Mesenchymal stem cell (in vitro differentiated cells and primary cell): ENCODE measurements at regions not wholly inside any gene's neighbourhood (a gene's known extent, or its start where the extent isn't known, plus 50 kb on each side); places are given as distances from the start of the nearest gene placed in this dataset.
A peak's percentile ranks its signal among the peaks of the same experiment; 100 is the strongest.

Experiments
- DNase-seq: peaks from one replicate; pipeline ENCODE4 v3.0.0-alpha.2; 2013
- H2AFZ ChIP-seq: one replicate; pipeline ENCODE4 v1.6.1; 2013; ENCODE audit warnings: low read depth, mild to moderate bottlenecking, control low read depth, inconsistent platforms, low read length, moderate library complexity
- H2AK5ac ChIP-seq: 2 replicates; pipeline ENCODE4 v1.6.1; 2013; ENCODE audit warnings: low read length, moderate library complexity, mild to moderate bottlenecking, inconsistent platforms; ENCODE audit not compliant: severe bottlenecking
- H2BK120ac ChIP-seq: one replicate; pipeline ENCODE4 v1.6.1; 2013; ENCODE audit warnings: low read depth, mild to moderate bottlenecking, inconsistent platforms, low read length, moderate library complexity
- H2BK12ac ChIP-seq, 2 experiments: one replicate each; pipeline ENCODE4 v1.6.1; 2013; ENCODE audit warnings: inconsistent platforms in 2 of 2, low read length in 2 of 2, mild to moderate bottlenecking in 2 of 2, moderate library complexity in 2 of 2, control low read depth in 1 of 2
- H2BK15ac ChIP-seq: one replicate; pipeline ENCODE4 v1.6.1; 2013; ENCODE audit warnings: mild to moderate bottlenecking, low read depth, inconsistent platforms; ENCODE audit not compliant: poor library complexity, severe bottlenecking
- H2BK5ac ChIP-seq: 2 replicates; pipeline ENCODE4 v1.6.1; 2013; ENCODE audit warnings: low read depth, mild to moderate bottlenecking, low read length, control low read depth, inconsistent platforms; ENCODE audit not compliant: poor library complexity, severe bottlenecking
- H3K14ac ChIP-seq, 2 experiments: one replicate each; pipeline ENCODE4 v1.6.1; 2013; ENCODE audit warnings: inconsistent platforms in 2 of 2, low read length in 2 of 2, control low read depth in 1 of 2, mild to moderate bottlenecking in 1 of 2, moderate library complexity in 1 of 2
- H3K18ac ChIP-seq, 2 experiments: one replicate each; pipeline ENCODE4 v1.6.1; 2013; ENCODE audit warnings: inconsistent platforms in 2 of 2, low read length in 2 of 2, control low read depth in 1 of 2, low read depth in 1 of 2, mild to moderate bottlenecking in 1 of 2
- H3K23ac ChIP-seq, 2 experiments: one replicate each; pipeline ENCODE4 v1.6.1; 2013; ENCODE audit warnings: inconsistent platforms in 2 of 2, low read length in 2 of 2, mild to moderate bottlenecking in 2 of 2, moderate library complexity in 2 of 2, control low read depth in 1 of 2
- H3K27ac ChIP-seq: 2 replicates; pipeline ENCODE4 v1.5.1; 2013; ENCODE audit warnings: mild to moderate bottlenecking, moderate library complexity, low read length, control low read depth, inconsistent platforms; ENCODE audit not compliant: poor library complexity, severe bottlenecking
- H3K27me3 ChIP-seq, 2 experiments: 2 replicates each; pipeline versions ENCODE4 v1.6.1 to v1.7.0; 2013; ENCODE audit warnings: low read length in 2 of 2, mild to moderate bottlenecking in 2 of 2, moderate library complexity in 2 of 2, control low read depth in 1 of 2, inconsistent platforms in 1 of 2; ENCODE audit not compliant: control insufficient read depth in 1 of 2, insufficient read depth in 1 of 2
- H3K36me3 ChIP-seq, 2 experiments: 2 replicates each; pipeline versions ENCODE4 v1.6.1 to v1.7.0; 2013; ENCODE audit warnings: low read length in 2 of 2, control low read depth in 1 of 2, inconsistent platforms in 1 of 2, low read depth in 1 of 2, mild to moderate bottlenecking in 1 of 2; ENCODE audit not compliant: insufficient read depth in 2 of 2, control insufficient read depth in 1 of 2
- H3K4ac ChIP-seq, 2 experiments: one replicate each; pipeline ENCODE4 v1.6.1; 2013; ENCODE audit warnings: inconsistent platforms in 2 of 2, low read length in 2 of 2, mild to moderate bottlenecking in 2 of 2, moderate library complexity in 2 of 2, control low read depth in 1 of 2, low read depth in 1 of 2
- H3K4me1 ChIP-seq: 2 replicates; pipeline ENCODE4 v1.6.1; 2013; ENCODE audit warnings: low read depth, low read length, control low read depth; ENCODE audit not compliant: control insufficient read depth, insufficient read depth
- H3K4me2 ChIP-seq: 2 replicates; pipeline ENCODE4 v1.6.1; 2013; ENCODE audit warnings: low read length, mild to moderate bottlenecking, inconsistent platforms; ENCODE audit not compliant: poor library complexity, severe bottlenecking
- H3K4me3 ChIP-seq, 2 experiments: 2 replicates each; pipeline versions ENCODE4 v1.5.1 to v1.7.0; 2013; ENCODE audit warnings: low read length in 2 of 2, mild to moderate bottlenecking in 2 of 2, control low read depth in 1 of 2, low read depth in 1 of 2; ENCODE audit not compliant: insufficient read depth in 1 of 2
- H3K79me1 ChIP-seq: replicated peaks from 2 replicates; pipeline ENCODE4 v1.6.1; 2013; ENCODE audit warnings: mild to moderate bottlenecking, control low read depth, low read length, inconsistent platforms; ENCODE audit not compliant: poor library complexity, severe bottlenecking
- H3K9ac ChIP-seq: 2 replicates; pipeline ENCODE4 v1.7.0; 2013; ENCODE audit warnings: mild to moderate bottlenecking, low read length, moderate library complexity
- H3K9me3 ChIP-seq: 2 replicates; pipeline ENCODE4 v1.7.0; 2013; ENCODE audit warnings: mild to moderate bottlenecking, low read length; ENCODE audit not compliant: control insufficient read depth
- H4K8ac ChIP-seq: one replicate; pipeline ENCODE4 v1.6.1; 2013; ENCODE audit warnings: inconsistent platforms, mild to moderate bottlenecking, low read length, moderate library complexity
- H4K91ac ChIP-seq: one replicate; pipeline ENCODE4 v1.6.1; 2013; ENCODE audit warnings: mild to moderate bottlenecking, low read length, inconsistent platforms
- whole genome bisulfite sequencing: methylation state at CpG from one replicate; pipeline ENCODE4 v1.1.7; 2013; ENCODE audit warnings: mixed read lengths; 5-methylcytosine and 5-hydroxymethylcytosine counted together

DNA sequence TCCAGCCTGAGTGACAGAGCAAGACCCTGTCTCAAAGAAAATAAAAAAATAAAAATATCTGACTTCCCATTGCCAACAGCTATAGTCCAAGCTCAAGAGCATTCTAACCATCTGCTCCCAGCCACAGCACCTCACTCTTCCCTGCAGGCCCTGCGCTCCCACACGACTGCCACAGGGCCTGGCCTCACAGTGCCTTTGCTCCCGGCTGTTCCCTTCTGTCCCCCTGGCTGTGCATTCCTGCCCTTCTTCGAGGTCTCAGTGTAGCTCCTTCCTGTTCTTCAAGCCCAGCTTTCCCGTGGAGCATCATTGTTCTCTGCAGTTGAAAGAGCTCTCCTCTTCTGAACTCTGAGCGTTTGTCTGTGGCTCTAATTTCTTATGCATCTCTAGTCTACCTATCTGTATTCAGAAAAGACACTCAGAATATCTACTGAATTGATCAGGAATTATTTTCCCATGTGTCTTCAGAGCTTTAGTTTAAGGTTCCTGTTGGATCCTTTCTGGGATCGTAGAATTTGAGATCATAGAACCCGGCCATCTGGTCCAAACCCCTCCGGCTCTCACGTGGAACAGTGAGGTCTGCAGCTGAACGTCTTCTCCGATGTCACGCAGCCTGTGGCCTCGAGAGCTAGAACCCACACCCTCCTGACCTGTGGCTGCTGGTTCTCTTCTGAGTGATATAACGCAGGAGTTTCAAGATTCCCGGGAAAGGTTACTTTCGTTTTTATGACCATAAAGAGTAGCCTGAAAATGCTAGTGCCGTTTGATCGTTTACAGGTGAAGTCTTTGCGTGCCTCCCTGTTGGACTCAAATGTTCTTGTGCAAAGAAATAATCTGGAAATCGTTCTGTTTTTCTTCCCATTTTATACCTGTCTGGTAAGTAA is 54.4 kb downstream of the DOP1B start:
- Histone ChIP-seq H2BK5ac (peak overlapping the region; percentile 26), H3K4me3 (peak overlapping the region in 1 of 2 experiments; percentile 8), H3K9ac (peak overlapping the region; percentile 77), H3K27ac (peak overlapping the region; percentile 96), H4K8ac (no peak overlapping the region), H3K4me1 (peaks cover 32% of the 10 kb centered on the region), H3K79me1 (no peaks in the 10 kb centered on the region), H3K18ac (no peak overlapping the region), H2BK15ac (no peak overlapping the region), H4K91ac (no peak overlapping the region), H3K36me3 (peaks cover 4 to 20% of the 10 kb centered on the region in 2 experiments), H3K4ac (no peak overlapping the region), H2BK120ac (no peak overlapping the region), H3K14ac (no peak overlapping the region), H3K23ac (no peak overlapping the region), H3K27me3 (no peaks in the 10 kb centered on the region), H2BK12ac (no peak overlapping the region), H3K4me2 (no peak overlapping the region), H3K9me3 (no peaks in the 10 kb centered on the region), H2AFZ (no peak overlapping the region), H2AK5ac (peak overlapping the region; percentile 76)
- DNase-seq: no peak
- 90% methylated on average over 20 of the region's 21 CpGs for WGBS

- H3K9me3 ChIP-seq: no peaks in the 10 kb centered on the region
- H2BK5ac ChIP-seq: peak overlapping the region; percentile 59
- peak overlapping the region; percentile 77 for H3K9ac ChIP-seq
- no peak overlapping the region for H3K14ac ChIP-seq
- H2BK12ac ChIP-seq: no peak overlapping the region
- 98% methylated on average over 9 of the region's 9 CpGs for WGBS
- H3K23ac ChIP-seq: no peak overlapping the region
- peaks cover 29% of the 10 kb centered on the region for H3K4me1 ChIP-seq
- H3K36me3 ChIP-seq: peaks cover 4 to 25% of the 10 kb centered on the region in 2 experiments
- no peak overlapping the region for H3K18ac ChIP-seq
- H3K27me3 ChIP-seq: no peaks in the 10 kb centered on the region
- H3K79me1 ChIP-seq: no peaks in the 10 kb centered on the region
- no peak overlapping the region for H2AFZ ChIP-seq
- no peak overlapping the region for H4K91ac ChIP-seq
- no peak overlapping the region for H4K8ac ChIP-seq
- H3K4me2 ChIP-seq: no peak overlapping the region
- H3K27ac ChIP-seq: peak overlapping the region; percentile 96
- no peak overlapping the region for H2BK120ac ChIP-seq
- H2AK5ac ChIP-seq: peak overlapping the region; percentile 79
- H2BK15ac ChIP-seq: no peak overlapping the region
- peak overlapping the region in 1 of 2 experiments; percentile 8 for H3K4me3 ChIP-seq
- peak; percentile 61 for DNase-seq
- H3K4ac ChIP-seq: no peak overlapping the region
Measured at GRCh38 chr21:36211660-36212512, 55.3 kb downstream of the DOP1B start.

DNA sequence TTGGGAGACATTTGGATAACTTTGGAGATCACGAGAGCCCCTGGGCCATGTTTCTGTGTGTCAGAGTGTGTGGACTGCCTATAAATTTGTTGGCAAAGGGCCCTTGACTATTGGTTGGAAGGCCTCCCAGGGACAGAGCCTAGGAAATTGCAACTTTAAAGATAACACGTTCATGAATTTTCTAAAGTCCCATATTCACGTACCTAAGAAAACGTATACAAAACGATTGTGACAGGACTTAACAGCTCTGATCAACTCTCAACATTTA is 55.8 kb downstream of the DOP1B start:
- no peak overlapping the region for H3K23ac ChIP-seq
- H3K14ac ChIP-seq: no peak overlapping the region
- no peak for DNase-seq
- H2BK5ac ChIP-seq: peak overlapping the region; percentile 59
- no peak overlapping the region for H4K91ac ChIP-seq
- no peak overlapping the region for H4K8ac ChIP-seq
- H2BK15ac ChIP-seq: no peak overlapping the region
- peak overlapping the region; percentile 88 for H2AK5ac ChIP-seq
- no peak overlapping the region for H2AFZ ChIP-seq
- H3K4ac ChIP-seq: no peak overlapping the region
- no peak overlapping the region for H2BK12ac ChIP-seq
- H3K4me2 ChIP-seq: no peak overlapping the region
- no peaks in the 10 kb centered on the region for H3K9me3 ChIP-seq
- peaks cover 27% of the 10 kb centered on the region for H3K4me1 ChIP-seq
- H3K27me3 ChIP-seq: no peaks in the 10 kb centered on the region
- H3K18ac ChIP-seq: no peak overlapping the region
- peak overlapping the region; percentile 95 for H3K27ac ChIP-seq
- no peak overlapping the region for H2BK120ac ChIP-seq
- peaks cover 10 to 31% of the 10 kb centered on the region in 2 experiments for H3K36me3 ChIP-seq
- no peak overlapping the region for H3K4me3 ChIP-seq
- H3K79me1 ChIP-seq: no peaks in the 10 kb centered on the region
- peak overlapping the region; percentile 77 for H3K9ac ChIP-seq
- 94% methylated on average over 5 of the region's 5 CpGs for WGBS

GRCh38 chr21:36214561-36214960 is 57.9 kb downstream of the DOP1B start:
- Histone ChIP-seq H3K27me3 (no peaks in the 10 kb centered on the region), H4K91ac (no peak overlapping the region), H2AFZ (no peak overlapping the region), H2BK120ac (no peak overlapping the region), H2BK15ac (no peak overlapping the region), H3K14ac (no peak overlapping the region), H3K9me3 (no peaks in the 10 kb centered on the region), H3K4me2 (no peak overlapping the region), H3K79me1 (no peaks in the 10 kb centered on the region), H3K4me1 (peaks cover 13% of the 10 kb centered on the region), H3K23ac (no peak overlapping the region), H2BK12ac (no peak overlapping the region), H3K36me3 (peaks cover 10 to 45% of the 10 kb centered on the region in 2 experiments), H3K27ac (peak overlapping the region; percentile 27), H3K9ac (no peak overlapping the region), H3K4ac (no peak overlapping the region), H4K8ac (no peak overlapping the region), H3K4me3 (no peak overlapping the region), H2BK5ac (no peak overlapping the region), H3K18ac (no peak overlapping the region), H2AK5ac (no peak overlapping the region)
- DNase-seq: no peak
- 98% methylated on average over 3 of the region's 3 CpGs for WGBS
